GM21619 (cell line): ENCODE measurements at regions not wholly inside any gene's neighbourhood (a gene's known extent, or its start where the extent isn't known, plus 50 kb on each side); places are given as distances from the start of the nearest gene placed in this dataset.
A peak's percentile ranks its signal among the peaks of the same experiment; 100 is the strongest.
"Not testable (repeated sequence)": the region's sequence is repeated elsewhere in the genome, so short reads cannot be mapped to it uniquely, and the experiment has no call there.

Experiments used
- ATAC-seq: cut with Tn5 transposase; IDR thresholded peaks from one replicate; pipeline ENCODE4 v1.9.1; 2021; ENCODE audit not compliant: unreplicated experiment

GRCh38 chr3:95319921-95320494, 1257.1 kb downstream of the NSUN3 start:
- ATAC-seq = no peak

- ATAC-seq = no peak
These were observed 1264.6 kb downstream of the NSUN3 start for GRCh38 chr3:95327478-95327877.

- no peak for ATAC-seq
These were observed 1271.0 kb downstream of the NSUN3 start for GRCh38 chr3:95333826-95334225.

GRCh38 chr3:95334461-95334860, 1271.6 kb downstream of the NSUN3 start:
- no peak for ATAC-seq

- no peak for ATAC-seq
These were observed 1272.7 kb downstream of the NSUN3 start for GRCh38 chr3:95335517-95335916.

GRCh38 chr3:95338446-95338845, 1275.6 kb downstream of the NSUN3 start:
- no peak for ATAC-seq

GRCh38 chr3:95341314-95341713, 1278.5 kb downstream of the NSUN3 start:
- no peak for ATAC-seq

- no peak for ATAC-seq
These were observed 1280.4 kb downstream of the NSUN3 start for GRCh38 chr3:95343228-95343627.

GRCh38 chr3:95343767-95344166, 1280.9 kb downstream of the NSUN3 start:
- no peak for ATAC-seq

GRCh38 chr3:95347936-95348335, 1285.1 kb downstream of the NSUN3 start:
- not testable (repeated sequence) for ATAC-seq

- no peak for ATAC-seq
These were observed 1286.0 kb downstream of the NSUN3 start for GRCh38 chr3:95348879-95349278.

GRCh38 chr3:95350049-95350448, 1287.2 kb downstream of the NSUN3 start:
- ATAC-seq = no peak

GRCh38 chr3:95351158-95351557, 1288.3 kb downstream of the NSUN3 start:
- ATAC-seq = no peak

GRCh38 chr3:95352471-95352870, 1289.6 kb downstream of the NSUN3 start:
- ATAC-seq = no peak

GRCh38 chr3:95354489-95354888, 1291.6 kb downstream of the NSUN3 start:
- no peak for ATAC-seq

GRCh38 chr3:95356764-95357501, 1294.1 kb downstream of the NSUN3 start:
- peak; percentile 62 for ATAC-seq

- no peak for ATAC-seq
These were observed 1324.6 kb downstream of the NSUN3 start for GRCh38 chr3:95387242-95388021.

GRCh38 chr3:95389725-95390313, 1327.0 kb downstream of the NSUN3 start:
- ATAC-seq = no peak

GRCh38 chr3:95394286-95394685, 1331.4 kb downstream of the NSUN3 start:
- no peak for ATAC-seq

- ATAC-seq = no peak
These were observed 1336.7 kb downstream of the NSUN3 start for GRCh38 chr3:95399585-95399984.

- no peak for ATAC-seq
These were observed 1338.8 kb downstream of the NSUN3 start for GRCh38 chr3:95401693-95402092.
